ENCODE measurements at regions not wholly inside any gene's neighbourhood (a gene's known extent, or its start where the extent isn't known, plus 50 kb on each side); places are given as distances from the start of the nearest gene placed in this dataset.

DNA sequence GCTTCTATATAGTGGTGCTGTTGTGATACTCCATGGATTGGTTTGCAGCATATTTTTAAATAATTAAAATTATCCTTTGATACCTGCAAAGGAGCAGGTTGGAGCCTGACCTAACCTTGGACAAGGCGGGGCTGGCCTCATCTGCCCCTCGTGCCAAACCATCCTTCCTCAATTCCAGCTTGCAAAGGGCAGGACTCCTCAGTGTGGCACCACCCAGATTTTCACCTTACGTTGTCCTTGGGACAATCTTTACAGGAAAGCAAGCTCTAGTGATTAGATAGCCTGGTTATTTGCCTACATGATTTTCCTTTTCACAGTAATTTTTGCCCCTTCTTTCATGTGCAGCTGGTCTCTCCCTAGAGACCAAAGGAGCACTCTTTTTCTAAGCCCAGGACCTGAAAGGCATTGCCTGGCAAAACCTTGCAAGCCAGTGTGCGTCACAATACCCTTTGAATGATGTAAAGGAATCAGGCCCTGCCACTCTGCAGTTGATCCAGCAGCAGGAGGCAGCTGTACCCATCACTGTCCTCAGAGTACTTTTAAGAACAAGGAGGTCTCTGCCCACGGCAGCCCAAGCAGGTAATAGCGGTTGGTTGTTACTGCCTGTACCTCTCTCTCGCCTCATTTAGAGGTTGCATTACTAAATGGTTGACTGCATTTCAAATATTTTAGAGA, 99.4 kb downstream of the ADSS2 start:
- Histone ChIP-seq H3K4me1 (ENCODE audit: control insufficient read depth, insufficient read depth, low read length) (peaks cover 4% of the 10 kb centered on the region), H3K27me3 (ENCODE audit: control insufficient read depth, insufficient read depth, low read length) (no peaks in the 10 kb centered on the region), H3K36me3 (ENCODE audit: control insufficient read depth, insufficient read depth, low read length) (no peaks in the 10 kb centered on the region), H3K27ac (ENCODE audit: low read length) (no peak overlapping the region), H3K9me3 (ENCODE audit: control insufficient read depth, insufficient read depth, low read length) (no peaks in the 10 kb centered on the region), H3K4me3 (ENCODE audit: low read length) (no peak overlapping the region)
- 84% methylated on average over 7 of the region's 7 CpGs for WGBS (ENCODE audit: insufficient coverage)
- H3K27ac Mint-ChIP-seq: no peak overlapping the region
- intact Hi-C loops (cut with micrococcal nuclease): no loop called here
- no peak for DNase-seq
- H3K4me3 Mint-ChIP-seq: no peak overlapping the region
- H3K4me1 Mint-ChIP-seq: peaks cover 0 to 9% of the 10 kb centered on the region in 2 donors
- no peaks in the 10 kb centered on the region for H3K36me3 Mint-ChIP-seq
- no peaks in the 10 kb centered on the region for H3K9me3 Mint-ChIP-seq
- no peak for ATAC-seq
- TF ChIP-seq, protein P1, sequence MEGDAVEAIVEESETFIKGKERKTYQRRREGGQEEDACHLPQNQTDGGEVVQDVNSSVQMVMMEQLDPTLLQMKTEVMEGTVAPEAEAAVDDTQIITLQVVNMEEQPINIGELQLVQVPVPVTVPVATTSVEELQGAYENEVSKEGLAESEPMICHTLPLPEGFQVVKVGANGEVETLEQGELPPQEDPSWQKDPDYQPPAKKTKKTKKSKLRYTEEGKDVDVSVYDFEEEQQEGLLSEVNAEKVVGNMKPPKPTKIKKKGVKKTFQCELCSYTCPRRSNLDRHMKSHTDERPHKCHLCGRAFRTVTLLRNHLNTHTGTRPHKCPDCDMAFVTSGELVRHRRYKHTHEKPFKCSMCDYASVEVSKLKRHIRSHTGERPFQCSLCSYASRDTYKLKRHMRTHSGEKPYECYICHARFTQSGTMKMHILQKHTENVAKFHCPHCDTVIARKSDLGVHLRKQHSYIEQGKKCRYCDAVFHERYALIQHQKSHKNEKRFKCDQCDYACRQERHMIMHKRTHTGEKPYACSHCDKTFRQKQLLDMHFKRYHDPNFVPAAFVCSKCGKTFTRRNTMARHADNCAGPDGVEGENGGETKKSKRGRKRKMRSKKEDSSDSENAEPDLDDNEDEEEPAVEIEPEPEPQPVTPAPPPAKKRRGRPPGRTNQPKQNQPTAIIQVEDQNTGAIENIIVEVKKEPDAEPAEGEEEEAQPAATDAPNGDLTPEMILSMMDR (IDR thresholded peaks at IDR 0.05): no peak
- H3K27me3 Mint-ChIP-seq (ENCODE audit: low read depth in 2 of 2): peaks cover 0 to 16% of the 10 kb centered on the region in 2 donors

DNA sequence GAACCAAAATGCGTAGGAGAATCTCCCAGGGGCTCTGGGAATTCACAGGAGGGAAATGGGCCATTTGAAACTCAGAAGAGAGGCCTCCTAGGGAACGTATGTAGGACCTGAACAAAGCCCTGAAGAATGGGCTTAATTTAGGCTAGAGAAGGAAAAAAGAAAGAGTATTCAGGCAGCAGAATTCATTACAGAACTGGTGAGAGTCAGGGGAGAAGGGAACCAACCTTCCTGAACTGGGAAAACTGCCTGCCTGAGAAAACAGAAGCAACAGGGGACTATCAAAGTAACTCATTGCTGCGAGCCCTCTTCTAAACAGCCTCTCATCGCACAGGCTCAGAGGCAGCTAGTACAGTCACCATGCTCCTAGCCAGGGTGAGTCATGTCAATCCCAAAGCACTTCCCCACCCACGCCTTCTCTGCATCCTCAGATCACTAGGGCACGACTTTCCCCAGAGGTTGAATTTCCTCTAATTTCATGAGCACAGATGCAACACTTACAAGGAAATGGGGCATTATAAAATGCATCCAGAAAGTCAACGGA, 98.1 kb downstream of the ADSS2 start:
- 53% methylated on average over 7 of the region's 7 CpGs for WGBS (ENCODE audit: insufficient coverage)
- intact Hi-C loops (cut with micrococcal nuclease): no loop called here
- DNase-seq: peak in 1 of 2 donors; percentile 26

DNA sequence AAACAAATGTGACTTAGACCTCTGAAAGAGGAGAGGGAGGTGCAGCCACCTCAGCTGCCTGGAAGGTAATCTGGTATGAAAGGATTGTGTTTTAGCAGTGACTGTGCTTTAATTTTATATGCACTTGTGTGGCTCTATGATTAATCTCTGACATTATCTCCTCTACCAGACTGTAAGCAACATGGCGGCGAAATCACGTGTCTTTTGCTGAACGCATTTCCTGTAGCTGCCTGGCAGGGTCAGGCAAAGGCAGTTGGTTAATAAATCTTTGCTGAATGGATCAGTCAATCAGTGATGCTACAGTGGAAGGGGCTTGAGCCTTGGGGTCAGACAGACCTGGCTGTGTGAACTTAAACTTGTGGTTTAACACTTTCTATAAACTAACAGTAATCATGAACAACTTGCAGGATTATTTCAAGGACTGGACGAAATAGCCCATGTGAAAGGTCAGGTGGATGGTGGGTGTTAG, 96.9 kb downstream of the ADSS2 start:
- no peak overlapping the region for H3K27ac ChIP-seq (ENCODE audit: low read length)
- TF ChIP-seq, protein P1 (IDR thresholded peaks at IDR 0.05): no peak
- no peaks in the 10 kb centered on the region for H3K27me3 ChIP-seq (ENCODE audit: control insufficient read depth, insufficient read depth, low read length)
- WGBS (ENCODE audit: insufficient coverage): 42% methylated on average over 4 of the region's 5 CpGs
- H3K27ac Mint-ChIP-seq: no peak overlapping the region
- no peaks in the 10 kb centered on the region for H3K9me3 ChIP-seq (ENCODE audit: control insufficient read depth, insufficient read depth, low read length)
- no peaks in the 10 kb centered on the region for H3K36me3 Mint-ChIP-seq
- DNase-seq (no peak), ATAC-seq (peak in 2 of 3 donors; percentile 18 to 24)
- H3K4me3 Mint-ChIP-seq: no peak overlapping the region
- intact Hi-C loops (cut with micrococcal nuclease): no loop called here
- no peaks in the 10 kb centered on the region for H3K9me3 Mint-ChIP-seq
- H3K4me1 ChIP-seq (ENCODE audit: control insufficient read depth, insufficient read depth, low read length): peaks cover under 1% of the 10 kb centered on the region
- peaks cover 0 to 4% of the 10 kb centered on the region in 2 donors for H3K4me1 Mint-ChIP-seq
- no peak overlapping the region for H3K4me3 ChIP-seq (ENCODE audit: low read length)
- no peaks in the 10 kb centered on the region for H3K36me3 ChIP-seq (ENCODE audit: control insufficient read depth, insufficient read depth, low read length)
- peaks cover 0 to 11% of the 10 kb centered on the region in 2 donors for H3K27me3 Mint-ChIP-seq (ENCODE audit: low read depth in 2 of 2)

More for the DNA sequence above, 98.1 kb downstream of the ADSS2 start:
- no peaks in the 10 kb centered on the region for H3K36me3 Mint-ChIP-seq
- Histone ChIP-seq H3K9me3 (ENCODE audit: control insufficient read depth, insufficient read depth, low read length) (no peaks in the 10 kb centered on the region), H3K27me3 (ENCODE audit: control insufficient read depth, insufficient read depth, low read length) (no peaks in the 10 kb centered on the region), H3K36me3 (ENCODE audit: control insufficient read depth, insufficient read depth, low read length) (no peaks in the 10 kb centered on the region), H3K27ac (ENCODE audit: low read length) (no peak overlapping the region), H3K4me1 (ENCODE audit: control insufficient read depth, insufficient read depth, low read length) (peaks cover 4% of the 10 kb centered on the region), H3K4me3 (ENCODE audit: low read length) (no peak overlapping the region)
- peak in 1 of 3 donors; percentile 49 for ATAC-seq
- TF ChIP-seq, protein P1 (IDR thresholded peaks at IDR 0.05): no peak
- peaks cover 0 to 16% of the 10 kb centered on the region in 2 donors for H3K27me3 Mint-ChIP-seq (ENCODE audit: low read depth in 2 of 2)
- peaks cover 0 to 9% of the 10 kb centered on the region in 2 donors for H3K4me1 Mint-ChIP-seq
- H3K27ac Mint-ChIP-seq: no peak overlapping the region
- no peak overlapping the region for H3K4me3 Mint-ChIP-seq
- no peaks in the 10 kb centered on the region for H3K9me3 Mint-ChIP-seq

All from natural killer cell (primary cell).